ENCODE measurements at regions not wholly inside any gene's neighbourhood (a gene's known extent, or its start where the extent isn't known, plus 50 kb on each side); places are given as distances from the start of the nearest gene placed in this dataset.
"Not testable (repeated sequence)": the region's sequence is repeated elsewhere in the genome, so short reads cannot be mapped to it uniquely, and the experiment has no call there.

DNA sequence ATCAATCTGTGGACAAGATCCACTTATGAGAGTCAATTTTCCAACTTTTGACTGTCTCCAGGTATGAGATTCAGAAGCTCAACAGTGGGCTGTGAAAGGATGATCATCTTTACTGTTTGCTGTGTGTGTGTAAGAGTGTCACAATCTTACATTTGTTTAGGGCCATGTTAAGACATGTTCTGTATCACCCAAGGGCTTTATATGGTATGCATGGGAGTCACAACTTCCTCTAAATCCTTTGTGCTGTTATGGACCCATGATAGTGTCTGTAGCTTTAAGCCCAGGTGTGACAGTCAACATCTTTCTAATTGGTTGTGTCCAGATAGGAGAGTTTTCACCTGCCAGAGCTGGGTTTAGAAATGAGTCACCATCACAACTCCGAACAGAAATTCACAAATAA, 70.2 kb downstream of the ZNF726 start:
- not testable (repeated sequence) for DNase-seq (ENCODE audit: low read depth in 3 of 3)

DNA sequence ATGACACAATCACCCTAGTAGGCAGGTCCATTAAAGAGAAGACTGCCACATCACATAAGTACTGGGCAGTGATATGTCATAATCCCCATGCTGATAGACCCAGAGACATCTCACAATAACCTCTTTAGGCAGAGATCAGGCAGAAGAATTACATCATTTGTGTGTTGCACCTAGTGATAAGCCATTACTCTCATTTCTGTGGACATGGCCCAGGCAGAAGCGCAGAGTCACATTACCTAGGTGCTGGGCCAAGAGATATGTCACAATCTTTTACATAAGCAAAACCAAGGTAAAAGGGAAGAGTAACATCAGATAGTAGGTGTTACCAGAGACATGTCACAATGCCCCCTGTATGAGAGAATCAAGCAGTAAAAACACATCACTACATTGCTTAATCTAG, 71.9 kb downstream of the ZNF726 start:
- no peak for DNase-seq (ENCODE audit: low read depth in 3 of 3)

GRCh38 chr19:23991170-23991569, 76.5 kb downstream of the ZNF726 start:
- DNase-seq (ENCODE audit: low read depth in 3 of 3), result no peak

DNA sequence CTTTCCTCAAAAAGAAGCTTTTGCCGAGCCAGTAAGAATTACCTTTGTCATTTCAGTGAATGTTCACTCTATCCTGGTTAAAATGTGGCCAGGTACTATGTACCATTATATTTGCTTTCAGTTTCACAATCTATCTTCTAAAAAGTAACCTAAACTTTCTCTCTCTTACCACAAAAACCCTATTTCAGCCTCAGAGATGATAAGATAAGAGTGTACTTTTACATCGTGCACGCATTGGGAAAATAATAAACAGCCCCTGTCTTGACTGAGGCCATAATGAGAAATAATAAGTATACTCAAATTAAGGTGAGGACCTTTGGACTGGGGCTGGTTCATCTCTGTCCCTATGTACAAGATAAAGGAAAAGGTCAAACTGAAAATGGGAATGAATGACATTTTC, 77.7 kb downstream of the ZNF726 start:
- DNase-seq (ENCODE audit: low read depth in 3 of 3), result no peak

DNA sequence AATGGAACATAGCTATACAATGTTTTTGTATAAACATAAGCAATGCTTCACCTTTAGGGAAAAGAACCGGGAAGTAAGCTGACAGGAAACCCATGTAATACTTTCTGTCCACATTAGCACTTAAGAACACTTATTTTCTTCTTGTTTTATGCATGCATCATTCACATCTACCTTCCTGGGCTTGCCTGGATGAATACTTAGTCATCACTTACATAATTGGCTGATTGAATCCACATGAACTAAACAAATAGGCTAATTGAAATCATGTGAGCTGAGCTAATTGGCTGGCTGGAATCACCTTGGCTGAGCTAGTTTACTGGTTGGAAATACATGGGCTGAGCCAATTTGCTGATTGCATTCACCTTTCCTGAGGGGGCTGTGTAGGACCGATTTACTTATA, 78.8 kb downstream of the ZNF726 start:
- DNase-seq (ENCODE audit: low read depth in 3 of 3), result no peak

- no peak for DNase-seq (ENCODE audit: low read depth in 3 of 3)
Observed at GRCh38 chr19:23996549-23996948, 81.9 kb downstream of the ZNF726 start.

DNA sequence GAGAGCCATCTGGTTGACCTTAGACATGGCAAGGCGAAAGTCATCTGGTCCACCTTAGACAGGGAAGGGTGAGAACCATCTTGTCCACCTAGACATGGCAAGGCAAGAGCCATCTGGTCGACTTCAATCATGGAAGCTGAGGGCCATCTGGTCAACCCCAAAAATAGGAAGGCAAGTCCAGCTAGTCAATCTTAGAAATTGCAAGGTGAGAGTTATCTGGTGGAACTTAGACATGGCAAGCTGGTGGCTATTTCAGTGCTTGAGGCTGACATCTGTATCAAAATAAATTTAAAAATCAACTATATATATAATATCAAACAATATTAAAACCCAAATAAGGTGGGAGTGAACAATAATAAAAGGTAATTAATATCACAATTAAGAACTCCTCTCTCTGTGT, 83.9 kb downstream of the ZNF726 start:
- DNase-seq (ENCODE audit: low read depth in 3 of 3), result no peak

DNA sequence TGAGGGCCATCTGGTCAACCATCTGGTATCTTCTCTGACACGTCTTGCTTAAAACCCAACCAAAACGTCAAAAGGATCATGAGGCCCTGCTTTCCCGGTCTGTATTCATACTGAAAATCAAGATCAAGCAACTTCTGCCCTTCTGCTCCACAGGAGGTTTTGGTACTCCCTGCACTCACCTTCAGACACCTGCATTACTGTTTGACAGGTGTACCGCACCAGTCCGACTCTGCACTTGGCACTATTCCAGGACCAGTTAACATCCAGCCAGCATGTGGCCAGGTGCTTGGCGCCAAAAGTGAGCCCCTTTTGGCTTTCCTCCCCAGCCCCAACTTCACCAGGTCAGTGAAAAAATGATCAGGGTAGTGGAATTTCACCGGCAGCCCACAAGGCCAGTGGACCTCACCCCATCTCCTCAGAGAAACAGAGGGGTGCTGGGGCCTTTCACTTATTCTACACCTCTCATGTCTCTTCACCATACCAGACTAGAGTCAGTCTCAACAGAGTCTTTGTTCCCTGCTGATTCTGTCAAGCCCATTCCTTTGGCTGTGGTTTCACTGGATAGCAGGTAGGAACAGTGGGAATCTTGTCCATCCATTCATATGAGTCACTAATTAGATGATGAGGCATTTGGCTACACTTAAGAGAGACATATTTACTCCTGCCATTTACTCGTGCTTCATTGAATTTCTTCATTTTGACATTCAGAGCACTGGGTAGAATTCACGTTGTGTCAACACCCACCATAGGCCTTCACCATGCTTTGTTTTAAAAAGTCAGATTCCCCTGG, 85.3 kb downstream of the ZNF726 start:
- no peak for DNase-seq (ENCODE audit: low read depth in 3 of 3)

GRCh38 chr19:24000656-24001055, 86.0 kb downstream of the ZNF726 start:
- no peak for DNase-seq (ENCODE audit: low read depth in 3 of 3)

DNA sequence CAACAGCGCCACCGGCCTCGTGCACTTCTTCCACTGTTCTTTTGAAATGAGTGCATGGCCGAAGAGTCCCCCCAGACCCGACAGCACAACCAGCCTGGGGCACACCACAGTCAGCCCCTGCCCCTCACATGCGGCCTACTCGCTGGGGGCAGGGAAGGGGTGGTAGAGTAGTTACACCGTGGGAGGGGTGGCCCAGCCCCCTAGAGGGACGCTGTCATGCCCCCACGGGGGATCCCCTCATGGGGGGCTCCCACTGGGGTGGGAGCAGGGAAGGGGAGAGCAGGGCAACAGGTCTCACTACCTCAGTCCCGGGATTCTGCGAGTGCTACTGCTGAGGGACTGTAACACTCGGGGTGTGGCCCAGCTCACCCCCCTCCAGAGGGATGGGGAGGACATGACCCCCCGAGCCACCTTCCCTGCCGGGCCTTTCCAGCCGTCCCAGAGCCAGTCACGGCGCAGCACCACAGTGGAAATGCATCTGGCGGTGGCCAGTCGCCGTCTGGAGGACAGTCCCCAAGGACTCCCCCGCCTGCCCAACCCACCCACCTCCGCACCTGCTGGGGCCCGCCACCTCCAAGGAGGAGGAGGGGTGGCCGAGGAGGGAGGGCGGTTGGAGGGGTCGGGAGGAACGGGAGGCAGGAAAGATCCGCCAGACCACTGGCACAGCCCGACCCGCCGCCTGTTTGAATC, 84.6 kb upstream of the ZNF254 start:
- DNase-seq (ENCODE audit: low read depth in 3 of 3), result no peak

DNA sequence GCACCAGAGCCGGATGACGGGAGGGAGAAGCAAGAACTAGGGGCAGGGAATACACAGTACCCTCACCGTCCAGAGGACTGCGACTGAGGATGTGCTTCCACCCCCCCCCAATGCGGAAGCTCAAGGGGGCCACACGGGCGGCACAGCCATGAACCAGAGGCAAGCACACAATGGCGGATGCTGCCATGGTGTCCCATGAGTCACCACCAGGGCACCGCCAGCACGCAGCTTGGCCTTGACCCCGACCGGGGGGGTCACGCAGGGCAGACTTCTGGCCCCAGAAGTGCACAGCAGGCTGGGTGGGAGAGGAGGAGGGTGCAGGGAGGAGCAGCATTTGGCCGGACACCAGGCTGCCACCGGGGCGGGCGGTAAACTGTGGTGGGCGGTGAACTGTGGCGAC, 83.5 kb upstream of the ZNF254 start:
- DNase-seq (ENCODE audit: low read depth in 3 of 3), result no peak

DNA sequence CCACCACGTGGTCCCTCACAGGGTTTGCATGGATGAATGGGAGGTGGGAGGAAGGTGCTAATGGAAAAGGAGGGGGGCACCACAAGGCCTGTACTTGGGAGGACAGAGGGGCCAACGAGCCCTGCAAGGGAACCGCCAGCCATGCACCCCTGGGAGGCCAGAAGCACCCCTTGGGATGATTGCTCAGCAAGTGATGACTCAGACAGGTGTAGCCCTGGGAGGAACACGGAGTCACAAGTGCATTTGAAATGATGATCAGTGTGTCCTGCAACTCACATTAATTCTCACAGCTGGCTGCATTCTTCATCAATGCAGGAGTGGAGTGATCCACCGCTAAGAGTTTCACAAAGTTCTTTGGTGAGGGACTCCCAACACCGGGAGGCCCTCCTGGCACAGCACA, 82.8 kb upstream of the ZNF254 start:
- DNase-seq (ENCODE audit: low read depth in 3 of 3), result no peak

DNA sequence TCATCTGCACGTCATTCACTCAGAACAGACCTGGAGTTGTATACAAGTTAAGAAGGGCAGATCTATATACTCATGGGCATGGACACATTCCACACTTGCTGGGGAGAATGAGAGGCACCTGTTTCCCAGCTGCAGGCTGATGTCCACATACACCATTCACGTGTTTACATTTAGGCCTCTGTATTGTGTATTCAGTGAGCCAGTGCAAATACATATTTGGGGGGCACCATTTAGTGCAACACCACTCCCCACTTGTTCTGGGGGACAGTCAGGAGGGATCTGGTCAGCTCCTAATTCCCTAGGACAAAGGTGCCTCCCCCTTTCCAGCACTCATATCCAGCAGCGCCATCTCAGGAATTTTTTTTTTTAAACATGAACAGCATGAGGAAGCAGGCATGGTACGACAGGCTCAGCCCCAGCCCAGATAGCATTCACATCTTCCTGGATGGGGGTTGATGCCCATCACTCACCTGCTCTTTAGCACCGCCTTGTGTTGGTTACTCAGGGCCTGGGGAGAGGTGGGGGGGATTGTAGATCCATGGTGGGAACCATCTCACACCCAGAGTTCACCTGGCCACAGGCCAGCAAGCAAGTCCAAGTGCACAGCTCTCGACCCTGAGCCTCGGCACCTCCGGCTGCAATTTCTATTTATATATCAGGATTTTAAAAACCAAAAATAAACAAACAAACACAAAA, 56.9 kb upstream of the ZNF254 start:
- DNase-seq (ENCODE audit: low read depth in 3 of 3), result no peak

DNA sequence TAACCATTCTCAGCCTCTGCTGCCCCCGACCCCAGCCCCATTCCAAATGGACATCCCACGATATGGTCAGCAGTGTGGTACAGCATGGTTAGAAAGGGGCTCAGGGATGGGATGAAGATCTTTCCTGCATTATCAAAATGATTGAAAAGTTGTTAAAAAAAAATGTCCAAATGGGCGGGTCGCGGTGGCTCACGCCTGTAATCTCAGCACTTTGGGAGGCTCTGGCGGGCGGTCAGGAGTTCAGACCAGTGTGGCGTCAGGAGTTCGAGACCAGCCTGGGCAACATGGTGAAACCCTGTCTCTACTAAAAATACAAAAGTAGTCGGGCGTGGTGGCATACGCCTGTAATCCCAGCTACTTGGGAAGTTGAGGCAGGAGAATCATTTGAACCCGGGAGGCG, 54.3 kb upstream of the ZNF254 start:
- DNase-seq (ENCODE audit: low read depth in 3 of 3), result no peak

DNA sequence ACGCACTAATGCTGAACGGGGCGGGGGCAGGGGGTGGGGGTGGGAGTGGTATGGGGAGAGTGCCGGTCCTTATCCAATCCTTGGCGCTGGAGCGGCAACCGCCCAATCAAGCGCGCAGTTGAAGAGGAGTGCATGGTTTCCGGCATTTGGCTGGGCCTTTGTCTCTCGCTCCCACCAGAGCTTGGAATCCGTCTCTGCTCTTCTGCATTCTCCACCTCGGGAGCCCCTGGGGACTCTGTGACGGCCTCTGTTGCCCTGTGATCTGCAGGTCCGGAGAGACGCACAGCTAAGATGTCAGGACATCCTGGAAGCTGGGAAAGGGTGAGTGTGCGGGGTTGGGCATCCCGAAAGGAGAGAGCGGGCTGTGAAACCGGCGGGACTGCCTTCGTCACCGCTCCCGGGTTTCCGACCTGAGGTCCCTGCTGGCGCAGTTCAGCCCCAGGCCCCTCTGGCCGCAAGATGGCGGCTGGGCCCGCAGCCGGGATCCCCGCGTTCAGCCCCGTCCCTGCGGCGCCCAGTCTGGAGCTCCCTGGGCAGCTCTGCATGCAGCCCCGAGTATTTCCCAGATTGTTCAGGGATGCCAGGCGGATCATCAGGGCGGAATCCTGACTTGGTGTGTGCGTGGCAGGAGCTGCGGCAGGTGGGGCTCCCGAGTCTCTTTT, 53.6 kb upstream of the ZNF254 start:
- peak; percentile 62 to 80 (median 65) for DNase-seq (ENCODE audit: low read depth in 3 of 3)

- peak in 1 of 3 experiments; percentile 26 for DNase-seq (ENCODE audit: low read depth in 3 of 3)
Observed at GRCh38 chr19:24033963-24034342, 53.0 kb upstream of the ZNF254 start.

DNA sequence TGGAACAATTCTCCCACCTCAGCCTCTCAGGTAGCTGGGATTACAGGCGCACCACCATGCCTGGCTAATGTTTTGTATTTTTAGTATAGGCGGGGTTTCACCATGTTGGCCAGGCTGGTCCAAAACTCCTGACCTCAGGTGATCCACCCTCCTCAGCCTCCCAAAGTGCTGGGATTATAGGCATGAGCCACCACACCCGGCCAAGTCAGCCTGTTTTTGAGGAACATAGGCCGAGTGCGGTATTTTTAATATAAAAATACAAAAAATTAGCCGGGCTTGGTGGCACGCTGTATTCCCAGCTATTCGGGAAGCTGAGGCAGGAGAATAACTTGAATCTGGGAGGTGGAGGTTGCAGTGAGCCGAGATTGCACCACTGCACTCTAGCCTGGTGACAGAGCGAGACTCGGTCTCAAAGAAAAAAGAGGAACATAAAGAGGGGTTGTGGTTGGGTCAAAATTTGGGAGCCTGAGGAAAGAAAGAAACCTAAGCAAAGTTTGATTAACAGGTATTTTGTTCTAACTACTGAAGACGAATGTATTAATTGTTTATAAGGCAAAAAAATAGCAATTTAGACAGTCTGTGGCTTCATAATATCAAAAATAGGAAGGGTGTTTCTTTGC, 51.6 kb upstream of the ZNF254 start:
- not testable (repeated sequence) for DNase-seq (ENCODE audit: low read depth in 3 of 3)

Measured in stimulated activated CD4-positive, alpha-beta T cell treated with anti-CD3 and anti-CD28 coated beads, TNF-alpha, amount 100 ng/mL, for 24 hours (primary cell).